ENCODE measurements at regions not wholly inside any gene's neighbourhood (a gene's known extent, or its start where the extent isn't known, plus 50 kb on each side); places are given as distances from the start of the nearest gene placed in this dataset.

DNA sequence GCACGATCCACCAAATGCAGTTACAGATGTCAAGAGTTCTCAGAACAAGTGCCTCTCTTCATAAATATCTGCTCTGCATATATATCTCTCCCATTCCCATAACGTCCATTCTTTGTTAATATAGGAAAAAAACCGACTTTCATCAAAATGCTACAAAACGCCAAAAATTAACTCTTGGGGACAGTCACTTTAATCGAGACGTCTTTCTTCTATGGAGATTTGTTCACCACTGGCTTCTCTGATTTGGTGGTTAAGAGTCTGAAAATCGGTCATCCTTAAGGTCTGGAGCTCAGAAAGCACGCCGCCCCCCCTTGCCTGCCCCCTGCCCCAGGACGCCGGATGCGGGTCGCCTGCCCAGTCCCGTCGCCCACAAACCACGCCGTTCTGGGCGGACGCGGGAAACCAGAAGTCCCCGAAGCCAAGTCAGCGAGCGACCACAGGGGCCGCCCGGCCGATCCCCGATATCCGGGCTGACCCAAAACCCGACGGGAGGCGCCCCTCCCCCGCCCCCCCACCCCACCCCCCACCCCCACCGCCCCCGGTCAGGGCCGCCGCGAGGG lies 252.7 kb downstream of the TJP1 start:
- H3K4me3 ChIP-seq (ENCODE audit: low read depth, low read length), result no peak overlapping the region
- H3K36me3 ChIP-seq (ENCODE audit: control insufficient read depth, insufficient read depth, low read length), result no peaks in the 10 kb centered on the region
- FAIRE-seq (no peak), DNase-seq (ENCODE audit: low read depth) (no peak)
- peaks cover 22% of the 10 kb centered on the region for H3K27me3 ChIP-seq (ENCODE audit: control insufficient read depth, insufficient read depth, low read length)
- TF ChIP-seq, protein P1, sequence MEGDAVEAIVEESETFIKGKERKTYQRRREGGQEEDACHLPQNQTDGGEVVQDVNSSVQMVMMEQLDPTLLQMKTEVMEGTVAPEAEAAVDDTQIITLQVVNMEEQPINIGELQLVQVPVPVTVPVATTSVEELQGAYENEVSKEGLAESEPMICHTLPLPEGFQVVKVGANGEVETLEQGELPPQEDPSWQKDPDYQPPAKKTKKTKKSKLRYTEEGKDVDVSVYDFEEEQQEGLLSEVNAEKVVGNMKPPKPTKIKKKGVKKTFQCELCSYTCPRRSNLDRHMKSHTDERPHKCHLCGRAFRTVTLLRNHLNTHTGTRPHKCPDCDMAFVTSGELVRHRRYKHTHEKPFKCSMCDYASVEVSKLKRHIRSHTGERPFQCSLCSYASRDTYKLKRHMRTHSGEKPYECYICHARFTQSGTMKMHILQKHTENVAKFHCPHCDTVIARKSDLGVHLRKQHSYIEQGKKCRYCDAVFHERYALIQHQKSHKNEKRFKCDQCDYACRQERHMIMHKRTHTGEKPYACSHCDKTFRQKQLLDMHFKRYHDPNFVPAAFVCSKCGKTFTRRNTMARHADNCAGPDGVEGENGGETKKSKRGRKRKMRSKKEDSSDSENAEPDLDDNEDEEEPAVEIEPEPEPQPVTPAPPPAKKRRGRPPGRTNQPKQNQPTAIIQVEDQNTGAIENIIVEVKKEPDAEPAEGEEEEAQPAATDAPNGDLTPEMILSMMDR (IDR thresholded peaks at IDR 0.05; ENCODE audit: insufficient read depth, low read length, severe bottlenecking), result no peak

DNA sequence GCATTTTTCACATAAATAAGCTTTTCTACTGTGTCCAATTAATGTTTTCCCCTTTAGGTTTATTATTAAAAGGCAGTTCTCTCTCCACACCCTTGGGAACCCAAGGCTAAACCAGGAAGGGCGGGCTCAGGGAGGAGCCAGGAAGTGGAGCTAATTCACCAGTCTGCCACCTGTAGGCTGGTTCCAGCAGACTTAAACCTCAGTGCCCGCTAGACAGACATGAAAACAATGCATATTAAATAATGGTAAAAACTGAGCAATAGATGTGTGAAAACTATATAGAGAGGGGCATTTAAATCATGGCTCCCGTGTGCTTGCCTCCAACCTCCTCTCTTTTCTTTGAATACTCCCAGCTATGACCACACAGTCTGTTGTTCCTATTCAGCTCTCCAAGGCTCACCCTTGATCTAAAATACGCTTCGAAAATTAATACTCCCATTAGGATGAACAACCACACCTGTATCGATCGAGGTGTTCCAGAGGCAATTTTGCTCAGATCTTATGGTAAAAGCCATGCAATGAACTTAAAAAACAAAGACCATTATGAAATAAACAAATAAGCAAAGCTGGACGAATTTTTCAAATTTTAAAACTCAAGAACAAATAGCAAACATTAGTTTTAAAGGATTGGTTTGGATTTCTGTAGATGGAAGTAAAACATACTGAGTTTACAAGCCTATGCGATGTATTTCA lies 253.3 kb downstream of the TJP1 start:
- Histone ChIP-seq H3K4me3 (ENCODE audit: low read depth, low read length) (no peak overlapping the region), H3K36me3 (ENCODE audit: control insufficient read depth, insufficient read depth, low read length) (no peaks in the 10 kb centered on the region), H3K27me3 (ENCODE audit: control insufficient read depth, insufficient read depth, low read length) (peaks cover 22% of the 10 kb centered on the region)
- TF ChIP-seq, protein P1 (IDR thresholded peaks at IDR 0.05; ENCODE audit: insufficient read depth, low read length, severe bottlenecking), result peak; percentile 47
- FAIRE-seq, result no peak
- DNase-seq (ENCODE audit: low read depth), result peak; percentile 57

DNA sequence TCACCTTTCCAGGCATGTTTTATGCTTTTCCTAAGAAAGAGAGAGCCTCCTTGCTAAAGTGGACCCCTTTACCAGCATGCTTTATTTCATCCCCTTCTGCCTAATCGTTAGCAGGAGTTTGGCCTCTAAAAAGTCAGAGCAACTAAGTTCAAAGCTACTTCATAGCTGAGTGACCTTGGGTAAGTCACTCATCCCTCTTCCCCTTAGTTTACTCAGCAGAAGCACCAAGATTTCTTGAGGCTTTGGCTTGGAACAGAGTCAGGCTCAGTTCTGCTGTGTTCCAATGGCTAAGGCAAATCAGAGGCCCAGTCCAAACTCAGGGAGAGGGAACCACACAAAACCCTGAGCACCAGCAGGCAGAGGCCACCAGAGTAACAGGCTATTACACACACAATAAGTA lies 254.9 kb downstream of the TJP1 start:
- FAIRE-seq, result no peak
- TF ChIP-seq, protein P1 (IDR thresholded peaks at IDR 0.05; ENCODE audit: insufficient read depth, low read length, severe bottlenecking), result no peak
- no peak overlapping the region for H3K4me3 ChIP-seq (ENCODE audit: low read depth, low read length)

DNA sequence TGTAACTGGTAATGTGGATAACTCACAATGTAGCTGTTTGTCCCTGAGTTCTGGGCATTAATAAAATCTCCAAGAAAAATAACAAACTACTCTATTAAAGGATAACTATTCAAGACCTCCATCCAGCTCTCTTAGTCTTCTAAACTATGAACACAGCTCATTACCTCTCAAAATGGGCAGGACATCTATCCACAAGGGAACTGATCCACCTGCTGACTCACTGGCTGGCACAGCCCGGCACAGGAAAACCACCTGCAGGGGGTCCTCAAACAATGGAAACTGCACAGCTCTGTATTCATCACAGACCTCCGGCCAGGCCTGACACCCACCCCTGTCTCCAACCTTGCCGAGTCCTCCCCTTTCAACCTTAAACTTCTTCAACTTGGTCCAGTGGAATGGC lies 255.4 kb downstream of the TJP1 start:
- no peak for DNase-seq (ENCODE audit: low read depth)

More for the DNA sequence above, 254.9 kb downstream of the TJP1 start:
- Histone ChIP-seq H3K27me3 (ENCODE audit: control insufficient read depth, insufficient read depth, low read length) (peaks cover 19% of the 10 kb centered on the region), H3K36me3 (ENCODE audit: control insufficient read depth, insufficient read depth, low read length) (no peaks in the 10 kb centered on the region)
- DNase-seq (ENCODE audit: low read depth), result no peak

DNA sequence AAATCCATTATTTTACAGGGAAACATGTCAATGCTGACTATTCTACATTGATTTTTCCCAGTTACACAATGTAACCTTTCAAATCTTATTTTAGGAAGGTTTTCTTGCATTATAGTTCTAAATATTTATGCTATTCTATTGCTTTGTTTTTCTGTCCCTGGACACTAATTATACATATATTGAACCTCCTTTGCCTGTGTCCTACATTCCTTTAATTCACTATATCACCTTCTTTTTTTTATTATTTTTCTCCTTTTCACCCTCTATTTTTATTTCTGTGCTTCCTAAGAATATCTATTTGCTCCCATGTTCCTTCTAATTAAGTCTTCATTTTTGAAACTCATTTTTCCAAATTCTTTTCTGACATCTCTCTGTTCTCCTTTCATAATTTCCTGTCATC lies 259.2 kb downstream of the TJP1 start:
- H3K27me3 ChIP-seq (ENCODE audit: control insufficient read depth, insufficient read depth, low read length), result no peaks in the 10 kb centered on the region
- DNase-seq (ENCODE audit: low read depth), result no peak
- FAIRE-seq, result no peak
- TF ChIP-seq, protein P1 (IDR thresholded peaks at IDR 0.05; ENCODE audit: insufficient read depth, low read length, severe bottlenecking), result no peak
- no peaks in the 10 kb centered on the region for H3K36me3 ChIP-seq (ENCODE audit: control insufficient read depth, insufficient read depth, low read length)
- no peak overlapping the region for H3K4me3 ChIP-seq (ENCODE audit: low read depth, low read length)

More for the DNA sequence above, 255.4 kb downstream of the TJP1 start:
- H3K27me3 ChIP-seq (ENCODE audit: control insufficient read depth, insufficient read depth, low read length), result peaks cover 15% of the 10 kb centered on the region
- TF ChIP-seq, protein P1 (IDR thresholded peaks at IDR 0.05; ENCODE audit: insufficient read depth, low read length, severe bottlenecking), result no peak
- no peak for FAIRE-seq
- no peak overlapping the region for H3K4me3 ChIP-seq (ENCODE audit: low read depth, low read length)
- H3K36me3 ChIP-seq (ENCODE audit: control insufficient read depth, insufficient read depth, low read length), result no peaks in the 10 kb centered on the region
